Esophagus mucosa (tissue), 1 donor: ENCODE measurements at regions not wholly inside any gene's neighbourhood (a gene's known extent, or its start where the extent isn't known, plus 50 kb on each side); places are given as distances from the start of the nearest gene placed in this dataset.

ENCODE experiments used
- ATAC-seq: fragments of 200-7000 bp; cut with Tn5 transposase; one replicate; pipeline ENCODE4 v1.9.1; 2020
- donor health status: DM: yes; HTN: yes; CAD: no.

GRCh38 chr14:31944256-31945073 lies 132.6 kb upstream of the ARHGAP5 start:
- ATAC-seq = peak; percentile 67

GRCh38 chr14:31945074-31945613 lies 132.0 kb upstream of the ARHGAP5 start:
- ATAC-seq = peak; percentile 44

- no peak for ATAC-seq
These were observed 131.4 kb upstream of the ARHGAP5 start for GRCh38 chr14:31945701-31946100.

- peak; percentile 62 for ATAC-seq
These were observed 130.0 kb upstream of the ARHGAP5 start for GRCh38 chr14:31947076-31947475.

GRCh38 chr14:31947680-31948595 lies 129.2 kb upstream of the ARHGAP5 start:
- ATAC-seq = no peak

- peak; percentile 56 for ATAC-seq
These were observed 127.4 kb upstream of the ARHGAP5 start for GRCh38 chr14:31949709-31950108.

- ATAC-seq = no peak
These were observed 126.8 kb upstream of the ARHGAP5 start for GRCh38 chr14:31950331-31950730.

GRCh38 chr14:31950764-31951637 lies 126.1 kb upstream of the ARHGAP5 start:
- peak; percentile 85 for ATAC-seq

GRCh38 chr14:31951638-31951964 lies 125.5 kb upstream of the ARHGAP5 start:
- ATAC-seq = no peak

- ATAC-seq = no peak
These were observed 124.5 kb upstream of the ARHGAP5 start for GRCh38 chr14:31952573-31952972.

- ATAC-seq = no peak
These were observed 123.9 kb upstream of the ARHGAP5 start for GRCh38 chr14:31953210-31953609.

GRCh38 chr14:31954991-31955390 lies 122.1 kb upstream of the ARHGAP5 start:
- ATAC-seq = no peak

- ATAC-seq = no peak
These were observed 121.0 kb upstream of the ARHGAP5 start for GRCh38 chr14:31955936-31956579.

GRCh38 chr14:31957565-31957964 lies 119.5 kb upstream of the ARHGAP5 start:
- ATAC-seq = no peak

GRCh38 chr14:31960039-31960438 lies 117.1 kb upstream of the ARHGAP5 start:
- no peak for ATAC-seq

- no peak for ATAC-seq
These were observed 115.2 kb upstream of the ARHGAP5 start for GRCh38 chr14:31961896-31962295.

GRCh38 chr14:31962920-31963319 lies 114.2 kb upstream of the ARHGAP5 start:
- no peak for ATAC-seq

- no peak for ATAC-seq
These were observed 113.5 kb upstream of the ARHGAP5 start for GRCh38 chr14:31963587-31963986.

GRCh38 chr14:31964490-31964889 lies 112.6 kb upstream of the ARHGAP5 start:
- ATAC-seq = no peak

GRCh38 chr14:31965071-31965734 lies 111.9 kb upstream of the ARHGAP5 start:
- ATAC-seq = no peak
